Right lobe of liver (tissue), 6 donors: ENCODE measurements at regions not wholly inside any gene's neighbourhood (a gene's known extent, or its start where the extent isn't known, plus 50 kb on each side); places are given as distances from the start of the nearest gene placed in this dataset.

ENCODE experiments used
- ATAC-seq, 4 donors: fragments of 200-7000 bp; cut with Tn5 transposase; one replicate each; pipeline ENCODE4 v1.9.1; 2020; ENCODE audit warnings: mild to moderate bottlenecking in 4 of 4, moderate library complexity in 4 of 4
- DNase-seq, 3 donors: peaks; one replicate each; pipeline ENCODE4 v3.0.0-alpha.2; 2020
- H3K27ac ChIP-seq, 3 donors: fragments of 200-600 bp; one replicate each; pipeline ENCODE4 v1.8.0; 2022
- H3K27me3 ChIP-seq, 2 donors: fragments of 200-600 bp; one replicate each; pipeline ENCODE4 v1.8.0; 2022
- H3K36me3 ChIP-seq, 4 donors: fragments of 200-600 bp; sonication (generic) in 1 of 4; one replicate each; pipeline versions ENCODE4 v1.5.1 to v1.8.0; 2017 to 2022; ENCODE audit warnings: control low read depth in 1 of 4
- H3K4me1 ChIP-seq, 4 donors: fragments of 200-600 bp; sonication (generic) in 1 of 4; one replicate each; pipeline versions ENCODE4 v1.5.1 to v1.8.0; 2017 to 2022; ENCODE audit warnings: control low read depth in 1 of 4
- H3K4me3 ChIP-seq, 3 donors: fragments of 200-600 bp; one replicate each; pipeline ENCODE4 v1.8.0; 2022
- H3K9me3 ChIP-seq, 4 donors: fragments of 200-600 bp; sonication (generic) in 1 of 4; one replicate each; pipeline versions ENCODE4 v1.5.1 to v1.8.0; 2017 to 2022; ENCODE audit warnings: control low read depth in 1 of 4
- POLR2A ChIP-seq: fragments of 450-650 bp; IDR thresholded peaks from one replicate; pipeline ENCODE4 v1.6.1; 2017; ENCODE audit warnings: antibody characterized with exemption, mild to moderate bottlenecking
- WGBS: methylation state at CpG from one replicate; pipeline ENCODE4 v1.1.6; 2018; ENCODE audit warnings: low coverage, low lambda C conversion rate; ENCODE audit not compliant: insufficient coverage; ENCODE audit errors: missing lambda C conversion rate; 5-methylcytosine and 5-hydroxymethylcytosine counted together
- intact Hi-C, 2 donors: fragments of 100-400 bp; cut with DNase I; formaldehyde crosslinking; loops; one replicate each; pipeline versions ENCODE4 v1.11.2 to v1.14.1; 2022
- TF ChIP-seq, protein P1 (sequence below), 4 donors: fragments of 200-600 bp in 3 of 4; fragments of 450-650 bp in 1 of 4; IDR thresholded peaks; one replicate each; pipeline versions ENCODE4 v1.5.1 to v1.8.0; 2016 to 2022; ENCODE audit warnings: antibody characterized with exemption in 4 of 4, mild to moderate bottlenecking in 2 of 4
- donor health status: DM: no; HTN: yes; CAD: no.
- donor health status: DM: no; HTN: no; CAD: no.
- donor health status: DM: no; HTN: no; CAD: no.
- donor health status: DM: no; HTN: yes; CAD: no.
- donor health status: DM: no; HTN: yes; CAD: no.

DNA sequence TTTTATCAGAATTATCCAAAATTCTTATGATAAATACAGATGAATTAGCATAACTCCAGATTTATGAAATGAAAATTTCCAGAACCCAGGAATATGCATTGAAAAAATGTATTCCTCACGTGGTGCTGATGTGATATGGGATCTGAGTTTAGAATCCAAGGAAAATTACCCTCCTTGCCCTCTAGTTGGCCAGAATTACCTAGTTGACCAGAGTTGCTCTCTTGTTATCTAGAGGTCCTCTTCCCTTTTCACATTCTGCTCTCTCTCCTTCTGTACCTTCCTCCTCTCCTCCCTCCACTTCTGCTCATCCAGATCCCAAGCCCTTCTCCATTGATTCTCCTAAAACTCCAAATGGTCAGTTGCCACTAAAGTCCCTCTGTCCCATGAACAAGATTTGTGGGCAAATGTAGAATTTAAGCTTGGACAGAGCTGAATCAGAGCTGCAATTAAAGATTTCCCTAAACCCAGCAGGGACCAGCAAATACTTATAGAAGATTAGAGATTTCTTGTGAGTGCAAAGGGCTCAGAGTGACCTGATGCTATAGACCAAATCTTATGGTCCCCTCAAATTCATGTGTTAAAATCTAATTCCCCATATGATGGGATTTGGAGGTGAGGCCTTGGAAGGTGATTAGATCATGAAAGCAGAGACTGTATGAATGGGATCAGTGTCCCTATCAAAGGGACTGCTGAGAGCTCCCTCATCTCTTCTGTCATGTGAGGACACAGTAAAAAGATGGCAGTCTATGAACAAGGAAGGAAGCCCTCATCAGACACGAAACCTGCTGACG lies 103.2 kb upstream of the IGLL5 start:
- intact Hi-C loops: loop anchor here in 1 of 2 donors (5.0 kb wide), 1 partner anchor 168 kb away; no protein-coding TSS in a partner anchor
- 68% methylated on average over 3 of the region's 3 CpGs for WGBS
- no peak for DNase-seq
- no peak overlapping the region for H3K27ac ChIP-seq
- no peaks in the 10 kb centered on the region for H3K36me3 ChIP-seq
- H3K9me3 ChIP-seq: no peaks in the 10 kb centered on the region
- H3K27me3 ChIP-seq: no peaks in the 10 kb centered on the region
- H3K4me1 ChIP-seq: peaks cover 0 to 3% (median 0%) of the 10 kb centered on the region in 4 donors
- ATAC-seq: no peak
- no peak overlapping the region for H3K4me3 ChIP-seq
- TF ChIP-seq, protein P1, sequence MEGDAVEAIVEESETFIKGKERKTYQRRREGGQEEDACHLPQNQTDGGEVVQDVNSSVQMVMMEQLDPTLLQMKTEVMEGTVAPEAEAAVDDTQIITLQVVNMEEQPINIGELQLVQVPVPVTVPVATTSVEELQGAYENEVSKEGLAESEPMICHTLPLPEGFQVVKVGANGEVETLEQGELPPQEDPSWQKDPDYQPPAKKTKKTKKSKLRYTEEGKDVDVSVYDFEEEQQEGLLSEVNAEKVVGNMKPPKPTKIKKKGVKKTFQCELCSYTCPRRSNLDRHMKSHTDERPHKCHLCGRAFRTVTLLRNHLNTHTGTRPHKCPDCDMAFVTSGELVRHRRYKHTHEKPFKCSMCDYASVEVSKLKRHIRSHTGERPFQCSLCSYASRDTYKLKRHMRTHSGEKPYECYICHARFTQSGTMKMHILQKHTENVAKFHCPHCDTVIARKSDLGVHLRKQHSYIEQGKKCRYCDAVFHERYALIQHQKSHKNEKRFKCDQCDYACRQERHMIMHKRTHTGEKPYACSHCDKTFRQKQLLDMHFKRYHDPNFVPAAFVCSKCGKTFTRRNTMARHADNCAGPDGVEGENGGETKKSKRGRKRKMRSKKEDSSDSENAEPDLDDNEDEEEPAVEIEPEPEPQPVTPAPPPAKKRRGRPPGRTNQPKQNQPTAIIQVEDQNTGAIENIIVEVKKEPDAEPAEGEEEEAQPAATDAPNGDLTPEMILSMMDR (IDR thresholded peaks at IDR 0.05): no peak

DNA sequence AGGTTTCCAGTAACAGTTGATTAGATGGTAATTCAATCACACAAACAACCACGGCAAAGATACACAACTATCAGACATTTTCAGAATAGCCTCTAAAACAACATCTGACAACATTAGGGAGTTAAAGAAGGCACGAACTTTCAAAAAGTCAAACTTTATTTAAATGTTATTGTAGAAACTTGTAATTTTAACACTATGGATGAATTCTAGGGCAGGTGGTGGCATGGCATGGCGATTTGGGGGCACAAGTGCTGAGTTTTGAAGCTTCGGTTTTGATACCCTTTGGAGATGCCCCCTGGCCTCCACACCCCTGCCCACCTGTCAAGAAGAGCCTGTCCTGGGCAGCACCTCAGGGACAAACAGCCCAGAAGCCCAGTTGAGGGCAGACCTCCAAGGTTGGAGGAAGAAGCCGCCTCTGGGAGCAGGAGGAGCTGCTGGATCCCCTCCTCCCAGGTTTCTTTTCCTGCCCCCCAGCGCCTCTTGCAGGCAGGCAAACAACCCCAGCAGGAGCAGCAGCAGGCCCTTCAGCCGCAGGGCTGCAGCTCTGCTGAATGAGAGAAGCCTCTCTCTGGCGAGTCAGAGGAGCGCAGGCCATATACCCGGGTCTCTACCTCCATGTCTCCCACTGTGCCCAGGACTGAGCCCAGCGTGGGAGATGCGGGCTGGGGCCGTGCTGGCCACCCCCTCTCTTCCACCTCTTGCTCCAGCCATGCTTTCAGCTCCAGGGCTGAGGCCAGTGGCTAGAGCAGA lies 102.1 kb upstream of the IGLL5 start:
- Histone ChIP-seq H3K4me3 (no peak overlapping the region), H3K27me3 (no peaks in the 10 kb centered on the region), H3K36me3 (no peaks in the 10 kb centered on the region), H3K4me1 (peaks cover 0 to 3% (median 0%) of the 10 kb centered on the region in 4 donors), H3K9me3 (no peaks in the 10 kb centered on the region), H3K27ac (no peak overlapping the region)
- DNase-seq: no peak
- 63% methylated on average over 6 of the region's 13 CpGs for WGBS
- intact Hi-C loops: loop anchor here in 1 of 2 donors (5.0 kb wide), 1 partner anchor 167 kb away; no protein-coding TSS in a partner anchor
- TF ChIP-seq POLR2A: no peak
- TF ChIP-seq, protein P1 (IDR thresholded peaks at IDR 0.05): no peak
- no peak for ATAC-seq

DNA sequence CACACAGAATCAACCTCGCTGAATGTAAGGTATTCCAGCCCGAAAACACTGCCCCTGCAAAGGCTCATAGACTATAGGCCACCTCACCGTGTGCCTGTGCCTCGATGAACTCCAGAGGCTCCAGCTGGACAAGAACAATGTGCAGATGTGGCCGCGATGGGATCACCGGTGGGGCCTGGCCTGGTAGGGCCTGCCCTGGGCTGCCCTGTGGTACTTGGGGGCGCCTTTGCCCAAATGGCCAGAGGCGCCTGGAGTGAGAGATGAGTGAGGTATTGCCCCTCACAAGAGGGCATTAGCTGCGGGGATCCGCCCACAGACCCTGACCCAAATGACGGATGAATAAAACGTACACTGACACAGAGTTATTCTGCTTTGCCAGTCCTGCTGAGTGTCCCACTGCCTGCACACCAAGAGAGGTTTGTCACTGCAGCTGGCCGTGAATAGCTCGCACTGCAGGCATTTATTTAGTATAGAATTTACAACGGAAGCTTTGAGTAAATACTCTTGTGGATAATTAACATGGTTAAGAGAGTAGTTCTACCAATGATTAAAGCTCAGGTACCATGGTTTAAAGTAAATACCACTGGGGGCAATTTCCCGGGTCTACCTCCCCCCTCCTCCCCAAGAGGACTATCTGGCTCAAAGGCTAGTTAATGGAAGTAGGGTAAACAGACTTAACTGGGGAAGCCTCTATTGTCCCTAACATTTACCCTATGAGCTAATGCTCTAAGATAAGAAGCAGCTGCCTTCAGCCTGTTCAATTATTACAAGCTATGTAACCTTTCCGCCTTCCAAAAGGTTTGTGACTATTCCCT lies 101.1 kb upstream of the IGLL5 start:
- Histone ChIP-seq H3K27ac (no peak overlapping the region), H3K4me3 (no peak overlapping the region), H3K9me3 (no peaks in the 10 kb centered on the region), H3K36me3 (no peaks in the 10 kb centered on the region), H3K27me3 (no peaks in the 10 kb centered on the region), H3K4me1 (peaks cover 0 to 3% (median 0%) of the 10 kb centered on the region in 4 donors)
- no peak for TF ChIP-seq POLR2A
- TF ChIP-seq, protein P1 (IDR thresholded peaks at IDR 0.05): no peak
- intact Hi-C loops: loop anchor here in 1 of 2 donors (5.0 kb wide), 1 partner anchor 166 kb away; no protein-coding TSS in a partner anchor
- DNase-seq (no peak), ATAC-seq (no peak)
- 66% methylated on average over 7 of the region's 18 CpGs for WGBS

DNA sequence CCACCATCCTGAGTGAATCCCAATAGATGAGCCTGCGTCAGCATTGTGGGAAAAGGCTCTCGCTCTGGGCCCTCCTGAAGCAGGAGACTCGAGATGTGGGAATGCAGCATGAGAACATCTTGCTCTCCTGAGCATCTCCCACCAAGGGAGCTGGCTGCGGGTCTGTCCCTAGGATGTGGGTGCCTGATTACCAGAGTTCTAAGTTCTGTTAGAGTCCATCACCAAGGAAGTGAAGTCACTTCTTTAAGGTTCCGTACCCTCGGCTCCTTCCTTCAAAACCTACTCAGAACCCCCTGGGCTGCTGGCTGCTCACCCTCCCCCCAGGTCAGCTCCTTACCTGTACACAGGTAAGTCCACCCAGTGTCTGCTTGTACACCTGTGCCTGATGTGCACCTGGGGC lies 100.5 kb upstream of the IGLL5 start:
- Histone ChIP-seq H3K27me3 (no peaks in the 10 kb centered on the region), H3K36me3 (no peaks in the 10 kb centered on the region), H3K9me3 (no peaks in the 10 kb centered on the region), H3K4me3 (no peak overlapping the region), H3K27ac (no peak overlapping the region), H3K4me1 (peaks cover 0 to 3% (median 0%) of the 10 kb centered on the region in 4 donors)
- ATAC-seq (no peak), DNase-seq (no peak)
- intact Hi-C loops: loop anchor here in 1 of 2 donors (5.0 kb wide), 1 partner anchor 165 kb away; no protein-coding TSS in a partner anchor
- no peak for TF ChIP-seq POLR2A
- TF ChIP-seq, protein P1 (IDR thresholded peaks at IDR 0.05): no peak
- WGBS: 79% methylated on average over 5 of the region's 6 CpGs
